Transverse colon (tissue), 3 donors: ENCODE measurements at regions not wholly inside any gene's neighbourhood (a gene's known extent, or its start where the extent isn't known, plus 50 kb on each side); places are given as distances from the start of the nearest gene placed in this dataset.

ENCODE experiments used
- POLR2A ChIP-seq: fragments of 450-650 bp; IDR thresholded peaks from one replicate; pipeline ENCODE4 v1.6.1; 2016; ENCODE audit warnings: antibody characterized with exemption, mild to moderate bottlenecking, moderate library complexity
- TF ChIP-seq, protein P1 (sequence below), 5 experiments: fragments of 200-600 bp in 3 of 5; fragments of 450-650 bp in 2 of 5; sonication (generic) in 3 of 5; IDR thresholded peaks; 1 replicate in 2 of 5; 2 replicates in 3 of 5; pipeline ENCODE4 v1.5.1; 2016 to 2017; ENCODE audit warnings: antibody characterized with exemption in 5 of 5, inconsistent platforms in 3 of 5, mild to moderate bottlenecking in 2 of 5, moderate library complexity in 1 of 5

DNA sequence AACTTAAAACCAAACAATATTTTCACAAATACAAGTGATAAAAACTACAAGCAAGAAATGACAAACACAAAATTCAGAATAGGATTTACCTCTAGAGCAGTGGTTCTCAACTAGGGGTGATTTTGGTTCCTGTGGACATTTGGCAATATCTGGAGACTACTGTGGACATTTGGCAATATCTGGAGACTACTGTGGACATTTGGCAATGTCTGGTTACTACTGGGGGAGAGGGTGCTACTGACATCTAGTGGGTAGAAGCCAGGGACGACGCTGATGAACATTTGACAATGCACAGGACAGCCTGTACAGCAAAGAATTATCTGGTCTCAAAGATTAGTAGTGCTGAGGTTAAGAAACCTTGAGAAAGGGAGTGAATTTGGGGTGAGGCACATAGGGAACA is 169.8 kb downstream of the CLCN4 start:
- no peak for TF ChIP-seq POLR2A
- TF ChIP-seq, protein P1, sequence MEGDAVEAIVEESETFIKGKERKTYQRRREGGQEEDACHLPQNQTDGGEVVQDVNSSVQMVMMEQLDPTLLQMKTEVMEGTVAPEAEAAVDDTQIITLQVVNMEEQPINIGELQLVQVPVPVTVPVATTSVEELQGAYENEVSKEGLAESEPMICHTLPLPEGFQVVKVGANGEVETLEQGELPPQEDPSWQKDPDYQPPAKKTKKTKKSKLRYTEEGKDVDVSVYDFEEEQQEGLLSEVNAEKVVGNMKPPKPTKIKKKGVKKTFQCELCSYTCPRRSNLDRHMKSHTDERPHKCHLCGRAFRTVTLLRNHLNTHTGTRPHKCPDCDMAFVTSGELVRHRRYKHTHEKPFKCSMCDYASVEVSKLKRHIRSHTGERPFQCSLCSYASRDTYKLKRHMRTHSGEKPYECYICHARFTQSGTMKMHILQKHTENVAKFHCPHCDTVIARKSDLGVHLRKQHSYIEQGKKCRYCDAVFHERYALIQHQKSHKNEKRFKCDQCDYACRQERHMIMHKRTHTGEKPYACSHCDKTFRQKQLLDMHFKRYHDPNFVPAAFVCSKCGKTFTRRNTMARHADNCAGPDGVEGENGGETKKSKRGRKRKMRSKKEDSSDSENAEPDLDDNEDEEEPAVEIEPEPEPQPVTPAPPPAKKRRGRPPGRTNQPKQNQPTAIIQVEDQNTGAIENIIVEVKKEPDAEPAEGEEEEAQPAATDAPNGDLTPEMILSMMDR (IDR thresholded peaks at IDR 0.05) = no peak
